ENCODE measurements at regions not wholly inside any gene's neighbourhood (a gene's known extent, or its start where the extent isn't known, plus 50 kb on each side); places are given as distances from the start of the nearest gene placed in this dataset.

GRCh38 chr20:24827603-24828295 lies 121.3 kb upstream of the CST7 start:
- Mint-ChIP-seq H3K4me3 (no peak overlapping the region), H3K36me3 (ENCODE audit: low read depth) (no peaks in the 10 kb centered on the region), H3K9me3 (no peaks in the 10 kb centered on the region), H3K27ac (no peak overlapping the region), H3K4me1 (ENCODE audit: low read depth) (no peaks in the 10 kb centered on the region), H3K27me3 (no peaks in the 10 kb centered on the region)
- no peak for ATAC-seq
- TF ChIP-seq CTCF (IDR thresholded peaks at IDR 0.05) = no peak
- ChIA-PET CTCF (no interaction called here), POLR2A (no interaction called here)
- intact Hi-C loops (cut with micrococcal nuclease) = no loop called here
- no peak for DNase-seq

- intact Hi-C loops (cut with micrococcal nuclease) = no loop called here
- Mint-ChIP-seq H3K27ac (no peak overlapping the region), H3K27me3 (no peaks in the 10 kb centered on the region), H3K4me1 (ENCODE audit: low read depth) (no peaks in the 10 kb centered on the region), H3K9me3 (no peaks in the 10 kb centered on the region), H3K4me3 (no peak overlapping the region), H3K36me3 (ENCODE audit: low read depth) (no peaks in the 10 kb centered on the region)
- no peak for TF ChIP-seq CTCF (IDR thresholded peaks at IDR 0.05)
- CTCF ChIA-PET = no interaction called here
- DNase-seq = no peak
- POLR2A ChIA-PET = no interaction called here
- no peak for ATAC-seq
Measured at GRCh38 chr20:24828992-24829648, 119.9 kb upstream of the CST7 start.

- no peaks in the 10 kb centered on the region for H3K36me3 Mint-ChIP-seq (ENCODE audit: low read depth)
- H3K9me3 Mint-ChIP-seq = no peaks in the 10 kb centered on the region
- H3K27me3 Mint-ChIP-seq = no peaks in the 10 kb centered on the region
- H3K4me1 Mint-ChIP-seq (ENCODE audit: low read depth) = no peaks in the 10 kb centered on the region
- intact Hi-C loops (cut with micrococcal nuclease) = no loop called here
- TF ChIP-seq CTCF (IDR thresholded peaks at IDR 0.05) = no peak
- CTCF ChIA-PET = no interaction called here
- POLR2A ChIA-PET = no interaction called here
- no peak for DNase-seq
- no peak overlapping the region for H3K27ac Mint-ChIP-seq
- H3K4me3 Mint-ChIP-seq = no peak overlapping the region
- no peak for ATAC-seq
Measured at GRCh38 chr20:24829649-24830370, 119.3 kb upstream of the CST7 start.

- TF ChIP-seq CTCF (IDR thresholded peaks at IDR 0.05) = no peak
- ChIA-PET POLR2A (no interaction called here), CTCF (no interaction called here)
- no peaks in the 10 kb centered on the region for H3K36me3 Mint-ChIP-seq (ENCODE audit: low read depth)
- H3K27ac Mint-ChIP-seq = no peak overlapping the region
- DNase-seq (no peak), ATAC-seq (no peak)
- H3K27me3 Mint-ChIP-seq = no peaks in the 10 kb centered on the region
- no peaks in the 10 kb centered on the region for H3K4me1 Mint-ChIP-seq (ENCODE audit: low read depth)
- H3K9me3 Mint-ChIP-seq = no peaks in the 10 kb centered on the region
- H3K4me3 Mint-ChIP-seq = no peak overlapping the region
- intact Hi-C loops (cut with micrococcal nuclease) = no loop called here
Measured at GRCh38 chr20:24830649-24831048, 118.4 kb upstream of the CST7 start.

GRCh38 chr20:24831232-24831631 lies 117.8 kb upstream of the CST7 start:
- ATAC-seq (no peak), DNase-seq (no peak)
- Mint-ChIP-seq H3K27ac (no peak overlapping the region), H3K4me3 (no peak overlapping the region), H3K27me3 (no peaks in the 10 kb centered on the region), H3K4me1 (ENCODE audit: low read depth) (no peaks in the 10 kb centered on the region), H3K36me3 (ENCODE audit: low read depth) (no peaks in the 10 kb centered on the region), H3K9me3 (no peaks in the 10 kb centered on the region)
- ChIA-PET CTCF (no interaction called here), POLR2A (no interaction called here)
- intact Hi-C loops (cut with micrococcal nuclease) = no loop called here
- no peak for TF ChIP-seq CTCF (IDR thresholded peaks at IDR 0.05)
